ENCODE measurements at regions not wholly inside any gene's neighbourhood (a gene's known extent, or its start where the extent isn't known, plus 50 kb on each side); places are given as distances from the start of the nearest gene placed in this dataset.

GRCh38 chr10:121183236-121183635 is 332.1 kb downstream of the WDR11 start:
- no peak for TF ChIP-seq CTCF (IDR thresholded peaks at IDR 0.05 in 4 of 5, conservative IDR thresholded peaks at IDR 0.05 in 1 of 5)
- no peak for TF ChIP-seq POLR2A (IDR thresholded peaks at IDR 0.05)

Data from gastrocnemius medialis (tissue), 4 donors.